ENCODE measurements at regions not wholly inside any gene's neighbourhood (a gene's known extent, or its start where the extent isn't known, plus 50 kb on each side); places are given as distances from the start of the nearest gene placed in this dataset.
A peak's percentile ranks its signal among the peaks of the same experiment; 100 is the strongest.

GRCh38 chr6:23245572-23245971, 676.2 kb downstream of the HDGFL1 start:
- no peak overlapping the region for H2BK5ac ChIP-seq (ENCODE audit: low read depth, low read length, poor library complexity, severe bottlenecking)
- ChIA-PET CTCF (interaction anchor here (0.9 to 1.0 kb wide), 2 partner anchors 8 to 17 kb away, joined by 3 read pairs; no protein-coding TSS in a partner anchor), POLR2A (ENCODE audit: unreplicated experiment) (no interaction called here)
- H3K79me1 ChIP-seq (ENCODE audit: low read depth in 1 of 2, low read length in 2 of 2) = no peaks in the 10 kb centered on the region
- intact Hi-C loops (cut with micrococcal nuclease) = no loop called here
- H3K14ac ChIP-seq (replicated peaks; ENCODE audit: low read depth, low read length) = no peak overlapping the region
- H4K5ac ChIP-seq (ENCODE audit: low read depth, low read length) = no peak overlapping the region
- no peaks in the 10 kb centered on the region for H4K20me1 ChIP-seq (ENCODE audit: insufficient read depth, low read length)
- no peak overlapping the region for H3K4ac ChIP-seq (ENCODE audit: low read depth, low read length)
- no TSS peak for BruUV-seq (replicated peaks)
- no peaks in the 10 kb centered on the region for H3K9me1 ChIP-seq (ENCODE audit: insufficient read depth, low read length)
- H2AK9ac ChIP-seq (replicated peaks; ENCODE audit: low read depth, low read length, poor library complexity) = no peak overlapping the region
- H4K8ac ChIP-seq (ENCODE audit: low read depth in 2 of 2, low read length in 2 of 2) = no peak overlapping the region
- H2BK20ac ChIP-seq (ENCODE audit: low read depth, low read length) = no peak overlapping the region
- H4K91ac ChIP-seq (ENCODE audit: insufficient read depth, low read depth, low read length) = no peak overlapping the region
- no peak overlapping the region for H3K4me2 ChIP-seq (ENCODE audit: low read depth, low read length)
- no peaks in the 10 kb centered on the region for H3K9me3 ChIP-seq (ENCODE audit: control insufficient read depth, insufficient read depth, low read length)
- in situ Hi-C loops (cut with MboI; ENCODE audit: low sequenced_read_pairs) = no loop called here
- DNase-seq (peak; percentile 38), ATAC-seq (ENCODE audit: low read depth) (no peak)
- no peak overlapping the region for H3K4me3 ChIP-seq (ENCODE audit: insufficient read depth, low read depth, low read length)
- no peak overlapping the region for H2BK120ac ChIP-seq (ENCODE audit: low read depth, low read length)
- H3K27me3 ChIP-seq (ENCODE audit: control insufficient read depth, insufficient read depth, low read length) = no peaks in the 10 kb centered on the region
- no peak overlapping the region for H3K9ac ChIP-seq (ENCODE audit: low read depth, low read length)
- no peak overlapping the region for H2BK15ac ChIP-seq (ENCODE audit: low read depth, low read length)
- H3K23ac ChIP-seq (ENCODE audit: low read depth, low read length) = no peak overlapping the region
- no peak overlapping the region for H2AFZ ChIP-seq (replicated peaks; ENCODE audit: low read length, poor library complexity)
- dilution Hi-C loops (cut with HindIII; ENCODE audit: low sequenced_read_pairs, unreplicated experiment) = no loop called here
- no peak overlapping the region for H2AK5ac ChIP-seq (ENCODE audit: low read depth, low read length)
- TF ChIP-seq ELK1 (IDR thresholded peaks at IDR 0.05; ENCODE audit: borderline replicate concordance, low read depth, low read length) = no peak
- no peak for TF ChIP-seq SMC3 (IDR thresholded peaks at IDR 0.05; ENCODE audit: low read depth, low read length)
- no peak for TF ChIP-seq FOS (IDR thresholded peaks at IDR 0.05; ENCODE audit: low read depth, low read length)
- no peak for TF ChIP-seq MAFK (IDR thresholded peaks at IDR 0.05; ENCODE audit: low read depth, low read length)
- TF ChIP-seq CEBPB (IDR thresholded peaks at IDR 0.05; ENCODE audit: low read depth, low read length) = no peak
- TF ChIP-seq RCOR1 (IDR thresholded peaks at IDR 0.05; ENCODE audit: insufficient replicate concordance, low read length) = no peak
- TF ChIP-seq USF2 (IDR thresholded peaks at IDR 0.05; ENCODE audit: low read depth, low read length) = no peak
- no peak for TF ChIP-seq CTCF (conservative IDR thresholded peaks at IDR 0.05; ENCODE audit: low read depth, low read length)
- no peak for TF ChIP-seq NFE2L2 (IDR thresholded peaks at IDR 0.05; ENCODE audit: low read depth, low read length)
- no peak for TF ChIP-seq MAZ (IDR thresholded peaks at IDR 0.05; ENCODE audit: borderline replicate concordance, low read depth, low read length)
- TF ChIP-seq MXI1 (IDR thresholded peaks at IDR 0.05; ENCODE audit: borderline replicate concordance, low read depth, low read length) = no peak
- no peaks in the 10 kb centered on the region for H3K4me1 ChIP-seq (ENCODE audit: control insufficient read depth, insufficient read depth, low read length)
- H3K36me3 ChIP-seq (ENCODE audit: control insufficient read depth, insufficient read depth, low read length) = no peaks in the 10 kb centered on the region; the same call in 1 of the 2 replicates
- no peak overlapping the region for H3K56ac ChIP-seq (ENCODE audit: extremely low read depth, insufficient read depth, low read length)
- H3K18ac ChIP-seq (ENCODE audit: low read depth, low read length) = no peak overlapping the region
- no peak overlapping the region for H3K27ac ChIP-seq (ENCODE audit: insufficient read depth, low read length)
